ENCODE measurements at regions not wholly inside any gene's neighbourhood (a gene's known extent, or its start where the extent isn't known, plus 50 kb on each side); places are given as distances from the start of the nearest gene placed in this dataset.

DNA sequence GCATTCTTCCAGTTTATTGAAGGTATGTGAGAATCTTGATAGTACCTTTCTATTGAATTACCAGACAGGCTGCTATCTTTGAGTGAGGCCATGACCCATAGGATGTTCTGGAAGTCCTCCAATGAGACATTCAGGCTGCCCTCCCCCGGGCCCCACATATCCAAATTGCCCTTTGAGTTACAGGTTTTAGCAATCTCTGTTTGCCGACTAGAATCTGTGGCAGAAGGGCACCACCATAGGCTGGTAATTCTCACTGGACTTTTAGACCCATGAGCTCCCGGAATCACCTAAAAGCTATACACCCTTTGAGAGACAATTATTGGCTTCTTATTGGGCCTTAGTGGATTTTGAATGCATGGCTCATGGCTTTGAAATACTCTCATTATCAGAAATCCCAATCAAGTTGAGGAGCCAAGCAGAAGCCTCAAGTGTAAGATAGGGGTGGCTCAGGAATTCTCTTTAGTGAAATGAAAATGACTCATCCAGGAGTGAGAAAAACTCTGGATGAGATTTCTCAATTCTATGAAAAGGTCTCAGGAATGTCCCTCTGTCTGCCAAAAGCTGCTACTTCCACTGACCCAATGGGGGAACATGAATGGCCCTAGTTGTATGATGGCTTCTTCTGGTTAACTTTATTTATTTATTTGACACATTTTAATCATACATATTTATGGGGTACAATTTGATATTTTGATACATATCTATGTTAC, 172.1 kb upstream of the CSNK1A1L start:
- H3K27me3 ChIP-seq (ENCODE audit: control insufficient read depth, insufficient read depth, low read length): no peaks in the 10 kb centered on the region
- H3K4me3 ChIP-seq (ENCODE audit: low read depth, low read length): no peak overlapping the region
- H3K27ac ChIP-seq (ENCODE audit: low read depth, low read length): no peak overlapping the region
- H3K4me1 ChIP-seq (ENCODE audit: control insufficient read depth, insufficient read depth, low read length): no peaks in the 10 kb centered on the region
- 0% methylated on average over 1 of the region's 3 CpGs for WGBS (ENCODE audit: insufficient coverage)
- no peak for DNase-seq (ENCODE audit: low read depth in 4 of 6, low spot score in 6 of 6)
- H3K36me3 ChIP-seq (ENCODE audit: control insufficient read depth, insufficient read depth, low read length): no peaks in the 10 kb centered on the region
- peaks cover 3% of the 10 kb centered on the region for H3K9me3 ChIP-seq (ENCODE audit: control insufficient read depth, insufficient read depth, low read length)

DNA sequence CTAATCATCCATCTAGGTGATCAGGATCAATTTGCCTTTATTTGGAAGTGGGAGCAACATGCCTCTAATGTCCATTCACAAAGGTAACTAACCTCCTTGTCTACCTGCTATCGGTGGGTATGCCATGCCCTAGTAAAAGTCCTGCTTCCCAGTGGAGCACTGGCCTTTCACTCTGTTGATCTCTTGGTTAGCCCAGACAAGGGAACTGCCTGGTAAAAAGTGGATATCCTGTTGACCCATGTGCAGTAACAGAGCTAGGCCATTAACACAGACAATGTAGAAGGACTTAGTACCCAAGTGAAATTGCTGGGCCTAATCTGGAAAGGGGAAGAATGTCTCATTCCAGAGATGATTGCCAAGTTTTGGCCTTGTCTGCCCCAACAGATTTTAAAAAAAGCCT, 171.5 kb upstream of the CSNK1A1L start:
- Histone ChIP-seq H3K36me3 (ENCODE audit: control insufficient read depth, insufficient read depth, low read length) (no peaks in the 10 kb centered on the region), H3K4me1 (ENCODE audit: control insufficient read depth, insufficient read depth, low read length) (no peaks in the 10 kb centered on the region), H3K4me3 (ENCODE audit: low read depth, low read length) (no peak overlapping the region), H3K27me3 (ENCODE audit: control insufficient read depth, insufficient read depth, low read length) (no peaks in the 10 kb centered on the region), H3K9me3 (ENCODE audit: control insufficient read depth, insufficient read depth, low read length) (peaks cover 3% of the 10 kb centered on the region), H3K27ac (ENCODE audit: low read depth, low read length) (no peak overlapping the region)
- WGBS (ENCODE audit: insufficient coverage): 100% methylated on average over 1 of the region's 1 CpG
- no peak for DNase-seq (ENCODE audit: low read depth in 4 of 6, low spot score in 6 of 6)

DNA sequence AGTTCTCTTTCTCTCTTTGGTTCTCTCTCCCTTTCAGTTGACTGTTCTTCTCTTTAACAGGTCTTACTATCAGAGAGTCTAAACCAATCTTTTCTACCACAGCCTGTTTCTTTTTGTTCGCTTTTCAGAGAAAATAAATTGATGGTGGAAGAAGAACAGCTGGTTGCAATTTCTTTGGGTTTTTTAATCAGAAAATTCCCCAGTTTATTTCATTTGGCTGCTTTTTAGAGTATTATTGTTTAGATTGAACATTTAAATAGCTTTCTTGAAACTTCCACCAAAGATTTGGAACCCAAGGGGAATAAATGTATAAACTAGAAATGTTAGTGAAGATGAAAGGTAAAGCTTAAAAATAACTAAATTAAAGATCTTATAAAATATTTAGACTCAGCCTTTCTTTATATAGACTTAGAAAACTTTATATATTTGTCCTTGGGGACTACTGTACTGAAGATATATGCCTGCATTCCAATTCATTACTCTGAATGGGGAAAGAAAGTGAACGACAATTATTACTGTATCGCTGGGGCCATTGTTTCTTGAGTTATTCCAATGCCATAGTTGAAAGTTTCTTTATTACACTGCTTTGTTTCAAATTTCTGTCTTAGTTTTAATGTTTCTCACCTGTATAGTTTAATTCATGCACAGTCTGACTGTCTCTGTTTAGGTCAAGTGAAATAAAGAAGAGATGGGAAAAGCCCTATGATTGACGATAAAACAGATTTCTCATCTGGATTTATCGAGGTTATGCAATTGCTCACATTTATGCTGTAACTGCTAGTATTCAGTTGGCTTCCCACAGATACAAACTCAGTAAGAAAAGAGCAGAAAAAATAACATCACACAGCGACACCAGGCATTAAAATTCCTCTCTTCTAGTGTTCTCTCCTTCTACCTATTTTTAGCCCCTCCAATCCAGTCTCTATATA, 169.4 kb upstream of the CSNK1A1L start:
- WGBS (ENCODE audit: insufficient coverage): 90% methylated on average over 2 of the region's 6 CpGs
- DNase-seq (ENCODE audit: low read depth in 4 of 6, low spot score in 6 of 6): peak in 1 of 6 donors; percentile 2

DNA sequence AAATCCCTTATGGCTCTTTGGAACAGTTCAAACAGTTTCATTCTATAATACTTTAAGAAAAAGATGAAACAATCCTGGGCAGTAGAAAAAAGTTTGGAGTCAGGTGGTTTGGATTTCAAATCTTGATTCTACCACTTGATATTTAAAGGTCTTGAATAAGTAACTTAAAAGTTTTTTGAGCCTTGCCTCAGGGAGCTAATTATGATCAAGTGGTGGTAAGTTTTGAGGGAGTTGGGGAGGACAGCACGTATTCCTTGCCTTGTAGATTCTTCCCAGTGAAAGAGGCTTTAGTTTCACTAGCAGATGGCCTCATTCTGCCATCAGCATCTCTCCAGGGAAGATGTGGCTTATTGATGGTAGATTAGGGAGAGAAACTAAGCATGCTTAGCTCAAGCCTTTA, 168.4 kb upstream of the CSNK1A1L start:
- DNase-seq (ENCODE audit: low read depth in 4 of 6, low spot score in 6 of 6): no peak
- Histone ChIP-seq H3K9me3 (ENCODE audit: control insufficient read depth, insufficient read depth, low read length) (peaks cover 5% of the 10 kb centered on the region), H3K4me3 (ENCODE audit: low read depth, low read length) (no peak overlapping the region), H3K27me3 (ENCODE audit: control insufficient read depth, insufficient read depth, low read length) (no peaks in the 10 kb centered on the region), H3K4me1 (ENCODE audit: control insufficient read depth, insufficient read depth, low read length) (no peaks in the 10 kb centered on the region), H3K27ac (ENCODE audit: low read depth, low read length) (no peak overlapping the region), H3K36me3 (ENCODE audit: control insufficient read depth, insufficient read depth, low read length) (no peaks in the 10 kb centered on the region)
- no CpG with 5 or more reads among the region's 1 CpG for WGBS (ENCODE audit: insufficient coverage)

More for the DNA sequence above, 169.4 kb upstream of the CSNK1A1L start:
- Histone ChIP-seq H3K9me3 (ENCODE audit: control insufficient read depth, insufficient read depth, low read length) (peaks cover 5% of the 10 kb centered on the region), H3K4me3 (ENCODE audit: low read depth, low read length) (no peak overlapping the region), H3K27ac (ENCODE audit: low read depth, low read length) (no peak overlapping the region), H3K4me1 (ENCODE audit: control insufficient read depth, insufficient read depth, low read length) (no peaks in the 10 kb centered on the region), H3K36me3 (ENCODE audit: control insufficient read depth, insufficient read depth, low read length) (no peaks in the 10 kb centered on the region), H3K27me3 (ENCODE audit: control insufficient read depth, insufficient read depth, low read length) (no peaks in the 10 kb centered on the region)

DNA sequence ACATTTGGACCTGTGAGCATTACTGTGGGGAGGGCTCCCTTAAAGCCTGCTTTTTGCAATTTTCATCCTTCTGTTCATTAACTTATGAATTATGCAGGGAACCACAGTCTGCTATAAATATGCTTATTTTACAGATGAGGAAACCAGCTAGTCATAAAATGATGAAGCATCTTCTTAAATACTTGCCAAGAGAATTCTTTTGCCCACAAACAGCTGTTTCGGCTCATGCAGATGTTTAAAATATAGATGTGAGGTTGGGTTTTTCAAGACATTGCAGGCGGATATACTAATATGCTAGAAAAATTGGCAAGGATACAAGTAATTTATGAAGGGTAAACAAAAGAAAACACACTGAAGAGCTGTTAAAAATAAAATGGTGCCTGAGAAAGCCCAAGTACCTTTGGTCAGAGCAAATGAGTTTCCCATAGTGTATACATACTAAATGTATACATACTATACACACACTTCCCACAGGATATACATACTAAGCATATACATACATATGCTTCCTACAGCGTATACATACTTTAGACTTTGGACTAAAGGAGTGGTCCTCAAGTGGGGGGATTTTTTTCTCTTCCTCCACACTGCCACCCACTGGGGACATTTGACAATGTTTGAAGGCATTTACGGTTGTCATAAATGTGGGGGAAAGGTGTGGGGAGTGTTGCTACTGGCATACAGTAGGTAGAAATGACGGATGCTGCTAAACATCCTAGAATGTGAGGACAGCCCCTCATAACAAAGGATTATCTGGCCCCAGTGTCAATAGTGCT, 164.9 kb upstream of the CSNK1A1L start:
- peaks cover 3% of the 10 kb centered on the region for H3K9me3 ChIP-seq (ENCODE audit: control insufficient read depth, insufficient read depth, low read length)
- no peaks in the 10 kb centered on the region for H3K27me3 ChIP-seq (ENCODE audit: control insufficient read depth, insufficient read depth, low read length)
- no peaks in the 10 kb centered on the region for H3K36me3 ChIP-seq (ENCODE audit: control insufficient read depth, insufficient read depth, low read length)
- H3K27ac ChIP-seq (ENCODE audit: low read depth, low read length): no peak overlapping the region
- DNase-seq (ENCODE audit: low read depth in 4 of 6, low spot score in 6 of 6): no peak
- H3K4me1 ChIP-seq (ENCODE audit: control insufficient read depth, insufficient read depth, low read length): no peaks in the 10 kb centered on the region
- 92% methylated on average over 2 of the region's 5 CpGs for WGBS (ENCODE audit: insufficient coverage)
- no peak overlapping the region for H3K4me3 ChIP-seq (ENCODE audit: low read depth, low read length)

DNA sequence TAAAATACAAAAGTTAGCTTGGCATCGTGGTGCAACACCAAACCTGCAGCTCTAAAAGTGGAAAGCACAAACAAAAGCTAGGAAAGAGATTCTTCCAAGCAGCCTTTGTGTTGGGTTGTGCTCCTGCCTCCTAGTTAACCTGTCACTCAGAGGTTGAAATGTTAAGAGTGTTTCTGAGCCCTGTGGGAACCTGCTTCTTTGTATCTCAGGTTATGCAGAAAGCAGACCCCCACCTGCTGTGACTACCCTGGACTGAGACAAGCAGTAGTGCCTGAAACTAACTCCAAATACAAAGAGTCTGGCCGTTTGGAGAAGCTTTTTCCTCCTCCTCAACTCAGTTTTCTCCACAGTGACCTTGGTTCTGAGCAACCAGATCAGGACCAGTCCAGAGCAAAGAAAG, 158.4 kb upstream of the CSNK1A1L start:
- no peaks in the 10 kb centered on the region for H3K9me3 ChIP-seq (ENCODE audit: control insufficient read depth, insufficient read depth, low read length)
- WGBS (ENCODE audit: insufficient coverage): no CpG with 5 or more reads among the region's 2 CpGs
- DNase-seq (ENCODE audit: low read depth in 4 of 6, low spot score in 6 of 6): no peak
- H3K36me3 ChIP-seq (ENCODE audit: control insufficient read depth, insufficient read depth, low read length): no peaks in the 10 kb centered on the region
- H3K27ac ChIP-seq (ENCODE audit: low read depth, low read length): no peak overlapping the region
- no peaks in the 10 kb centered on the region for H3K4me1 ChIP-seq (ENCODE audit: control insufficient read depth, insufficient read depth, low read length)
- H3K4me3 ChIP-seq (ENCODE audit: low read depth, low read length): no peak overlapping the region
- H3K27me3 ChIP-seq (ENCODE audit: control insufficient read depth, insufficient read depth, low read length): no peaks in the 10 kb centered on the region

DNA sequence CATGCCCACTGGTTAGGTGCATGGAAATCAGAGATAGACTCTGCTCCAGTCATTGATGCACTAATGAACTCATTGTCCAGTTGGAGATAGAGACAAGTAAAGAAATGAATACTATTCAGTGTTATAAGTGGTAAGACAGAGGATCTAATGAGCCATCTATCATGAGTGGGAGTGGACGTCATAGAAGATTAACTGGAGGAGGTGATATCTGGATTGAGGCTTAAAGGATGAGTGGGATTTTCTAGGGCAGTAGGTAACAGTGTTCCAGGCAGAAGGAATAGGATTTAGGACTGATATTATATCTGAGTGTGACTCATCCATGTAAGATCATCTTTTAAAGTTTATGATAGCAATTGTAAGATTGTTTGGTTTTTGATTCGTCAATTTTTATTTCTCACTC, 152.2 kb upstream of the CSNK1A1L start:
- H3K4me1 ChIP-seq (ENCODE audit: control insufficient read depth, insufficient read depth, low read length): no peaks in the 10 kb centered on the region
- no peak overlapping the region for H3K4me3 ChIP-seq (ENCODE audit: low read depth, low read length)
- no peaks in the 10 kb centered on the region for H3K36me3 ChIP-seq (ENCODE audit: control insufficient read depth, insufficient read depth, low read length)
- H3K27ac ChIP-seq (ENCODE audit: low read depth, low read length): no peak overlapping the region
- no peaks in the 10 kb centered on the region for H3K9me3 ChIP-seq (ENCODE audit: control insufficient read depth, insufficient read depth, low read length)
- WGBS (ENCODE audit: insufficient coverage): 82% methylated on average over 1 of the region's 2 CpGs
- no peaks in the 10 kb centered on the region for H3K27me3 ChIP-seq (ENCODE audit: control insufficient read depth, insufficient read depth, low read length)
- no peak for DNase-seq (ENCODE audit: low read depth in 4 of 6, low spot score in 6 of 6)

DNA sequence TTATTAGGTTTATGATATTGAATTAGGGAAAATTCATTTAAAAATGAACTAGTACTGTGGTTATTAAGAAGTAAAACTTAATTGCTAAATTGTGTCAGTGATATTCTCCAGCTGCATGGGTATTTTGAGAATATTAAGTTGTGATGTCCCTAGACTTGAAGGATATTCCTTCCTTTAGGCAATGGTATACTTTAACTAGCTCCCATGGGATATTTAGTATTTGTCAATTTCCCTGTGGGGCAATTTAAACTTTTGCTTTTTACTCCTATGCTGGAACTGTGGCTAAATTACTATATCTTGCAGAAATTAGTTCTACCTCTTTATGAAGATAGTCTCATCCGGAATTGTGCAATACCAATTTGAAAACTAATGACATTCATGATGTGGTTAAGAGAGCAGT, 151.6 kb upstream of the CSNK1A1L start:
- peak in 1 of 6 donors; percentile 15 for DNase-seq (ENCODE audit: low read depth in 4 of 6, low spot score in 6 of 6)
- Histone ChIP-seq H3K27me3 (ENCODE audit: control insufficient read depth, insufficient read depth, low read length) (no peaks in the 10 kb centered on the region), H3K36me3 (ENCODE audit: control insufficient read depth, insufficient read depth, low read length) (no peaks in the 10 kb centered on the region), H3K27ac (ENCODE audit: low read depth, low read length) (no peak overlapping the region), H3K4me1 (ENCODE audit: control insufficient read depth, insufficient read depth, low read length) (no peaks in the 10 kb centered on the region), H3K4me3 (ENCODE audit: low read depth, low read length) (no peak overlapping the region), H3K9me3 (ENCODE audit: control insufficient read depth, insufficient read depth, low read length) (no peaks in the 10 kb centered on the region)
- WGBS (ENCODE audit: insufficient coverage): no CpG with 5 or more reads among the region's 1 CpG

DNA sequence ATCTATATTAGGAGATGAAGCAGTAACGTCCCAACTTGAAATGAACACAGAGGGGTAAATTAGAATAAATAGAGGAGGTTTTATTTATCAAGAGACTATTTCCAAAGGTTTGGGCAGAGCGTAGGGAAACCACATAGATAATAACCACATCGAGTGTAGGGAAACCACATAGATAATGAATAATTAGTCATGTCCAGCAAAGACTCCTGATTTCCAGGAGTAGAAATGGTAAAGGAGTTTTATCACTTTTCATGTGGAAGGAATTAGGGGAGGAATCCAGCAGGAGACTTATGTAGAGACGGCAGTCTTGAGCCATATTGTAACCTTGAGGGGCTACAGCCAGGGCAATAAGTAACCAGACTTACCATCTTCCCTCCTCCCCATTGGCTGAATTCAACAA, 136.3 kb upstream of the CSNK1A1L start:
- no peak overlapping the region for H3K4me3 ChIP-seq (ENCODE audit: low read depth, low read length)
- no peaks in the 10 kb centered on the region for H3K9me3 ChIP-seq (ENCODE audit: control insufficient read depth, insufficient read depth, low read length)
- no peaks in the 10 kb centered on the region for H3K27me3 ChIP-seq (ENCODE audit: control insufficient read depth, insufficient read depth, low read length)
- H3K27ac ChIP-seq (ENCODE audit: low read depth, low read length): no peak overlapping the region
- DNase-seq (ENCODE audit: low read depth in 4 of 6, low spot score in 6 of 6): no peak
- H3K36me3 ChIP-seq (ENCODE audit: control insufficient read depth, insufficient read depth, low read length): no peaks in the 10 kb centered on the region
- H3K4me1 ChIP-seq (ENCODE audit: control insufficient read depth, insufficient read depth, low read length): no peaks in the 10 kb centered on the region
- WGBS (ENCODE audit: insufficient coverage): no CpG with 5 or more reads among the region's 4 CpGs

All from spinal cord (tissue), 9 donors.